HUES48 (cell line): ENCODE measurements at regions not wholly inside any gene's neighbourhood (a gene's known extent, or its start where the extent isn't known, plus 50 kb on each side); places are given as distances from the start of the nearest gene placed in this dataset.

Experiments used
- H3K27ac ChIP-seq: one replicate; pipeline ENCODE4 v1.7.0; 2013; ENCODE audit warnings: low read depth, low read length, inconsistent platforms
- H3K27me3 ChIP-seq: 2 replicates; pipeline ENCODE4 v1.6.1; 2013; ENCODE audit warnings: mild to moderate bottlenecking, low read length; ENCODE audit not compliant: control insufficient read depth, insufficient read depth
- H3K36me3 ChIP-seq: 2 replicates; pipeline ENCODE4 v1.6.1; 2013; ENCODE audit warnings: low read length; ENCODE audit not compliant: control insufficient read depth, insufficient read depth
- H3K4me1 ChIP-seq: 2 replicates; pipeline ENCODE4 v1.6.1; 2013; ENCODE audit warnings: mild to moderate bottlenecking, low read length; ENCODE audit not compliant: control insufficient read depth, insufficient read depth
- H3K4me3 ChIP-seq: 2 replicates; pipeline ENCODE4 v1.5.1; 2013; ENCODE audit warnings: mild to moderate bottlenecking, low read depth, low read length
- H3K9ac ChIP-seq: 2 replicates; pipeline ENCODE4 v1.6.1; 2013; ENCODE audit warnings: mild to moderate bottlenecking, low read depth, low read length, moderate library complexity
- H3K9me3 ChIP-seq: 2 replicates; pipeline ENCODE4 v1.6.1; 2013; ENCODE audit warnings: low read length; ENCODE audit not compliant: control insufficient read depth, insufficient read depth

DNA sequence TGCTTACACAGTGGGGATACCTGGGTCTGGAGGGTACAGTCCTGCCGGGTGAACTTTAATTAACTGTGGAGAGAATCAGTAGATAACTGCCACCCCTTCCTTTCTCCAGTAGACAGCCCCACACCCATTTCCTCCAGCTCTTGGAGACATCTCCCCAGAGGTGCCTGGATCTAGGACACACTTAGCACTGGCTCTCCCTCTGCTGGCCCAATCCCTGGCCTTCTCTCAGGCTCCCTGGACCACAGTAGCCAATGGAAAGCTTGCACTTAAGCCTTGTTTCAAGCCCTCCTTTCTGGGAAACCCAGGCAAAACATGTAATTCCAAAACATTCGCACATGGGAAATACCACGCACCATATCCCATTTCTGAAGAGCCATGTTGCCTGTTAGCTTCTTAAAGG, 169.2 kb upstream of the GAS1 start:
- H3K27me3 ChIP-seq, result no peaks in the 10 kb centered on the region
- no peaks in the 10 kb centered on the region for H3K36me3 ChIP-seq
- H3K9me3 ChIP-seq, result no peaks in the 10 kb centered on the region
- no peak overlapping the region for H3K9ac ChIP-seq
- no peak overlapping the region for H3K27ac ChIP-seq
- no peaks in the 10 kb centered on the region for H3K4me1 ChIP-seq
- no peak overlapping the region for H3K4me3 ChIP-seq

DNA sequence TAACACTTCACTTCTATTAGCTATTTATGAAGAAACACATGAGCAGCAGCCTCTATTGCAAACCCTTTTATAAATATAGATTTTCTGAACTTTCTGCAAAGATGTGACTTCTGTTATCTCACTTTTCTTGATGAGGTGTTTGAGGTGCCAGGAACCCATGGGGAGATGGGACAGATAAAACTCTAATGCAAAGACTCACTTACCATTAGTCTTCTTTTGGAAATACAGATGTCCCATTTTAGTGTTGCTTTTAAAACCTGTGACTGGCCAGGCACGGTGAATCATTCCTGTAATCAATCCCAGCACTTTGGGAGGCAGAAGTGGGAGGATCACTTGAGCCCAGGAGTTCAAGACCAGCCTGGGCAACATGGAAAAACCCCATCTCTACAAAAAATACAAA, 171.3 kb upstream of the GAS1 start:
- Histone ChIP-seq H3K9ac (no peak overlapping the region), H3K4me1 (no peaks in the 10 kb centered on the region), H3K4me3 (no peak overlapping the region), H3K27ac (no peak overlapping the region), H3K9me3 (no peaks in the 10 kb centered on the region), H3K36me3 (no peaks in the 10 kb centered on the region), H3K27me3 (no peaks in the 10 kb centered on the region)

DNA sequence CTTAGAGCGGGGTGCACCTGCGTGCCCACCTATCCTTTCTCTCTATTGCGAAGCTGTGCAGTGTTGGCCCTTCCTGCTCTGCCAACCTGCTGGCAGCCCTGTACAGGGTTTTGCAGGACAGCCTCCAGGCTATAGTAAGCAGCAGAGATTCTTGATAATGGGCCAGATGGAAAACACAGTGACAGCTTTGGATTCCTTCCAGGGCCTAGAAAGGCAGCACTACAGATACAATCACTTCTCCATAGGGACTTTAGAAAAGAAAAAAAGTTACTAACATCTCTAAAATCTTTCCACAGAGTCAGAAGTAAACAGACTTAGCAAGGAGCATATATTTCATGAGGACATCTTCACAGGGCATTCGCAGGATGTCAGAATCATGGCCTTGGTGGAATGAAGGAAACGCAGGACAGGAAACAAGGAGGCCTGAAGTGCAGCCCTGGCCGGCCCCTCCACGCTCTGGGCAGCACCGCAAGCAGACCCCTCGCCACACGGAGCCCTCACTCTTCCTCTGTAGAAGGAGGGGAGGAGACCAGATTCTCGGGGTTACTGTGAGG, 172.1 kb upstream of the GAS1 start:
- Histone ChIP-seq H3K27ac (no peak overlapping the region), H3K27me3 (no peaks in the 10 kb centered on the region), H3K36me3 (no peaks in the 10 kb centered on the region), H3K4me3 (no peak overlapping the region), H3K9me3 (no peaks in the 10 kb centered on the region), H3K9ac (no peak overlapping the region), H3K4me1 (no peaks in the 10 kb centered on the region)

DNA sequence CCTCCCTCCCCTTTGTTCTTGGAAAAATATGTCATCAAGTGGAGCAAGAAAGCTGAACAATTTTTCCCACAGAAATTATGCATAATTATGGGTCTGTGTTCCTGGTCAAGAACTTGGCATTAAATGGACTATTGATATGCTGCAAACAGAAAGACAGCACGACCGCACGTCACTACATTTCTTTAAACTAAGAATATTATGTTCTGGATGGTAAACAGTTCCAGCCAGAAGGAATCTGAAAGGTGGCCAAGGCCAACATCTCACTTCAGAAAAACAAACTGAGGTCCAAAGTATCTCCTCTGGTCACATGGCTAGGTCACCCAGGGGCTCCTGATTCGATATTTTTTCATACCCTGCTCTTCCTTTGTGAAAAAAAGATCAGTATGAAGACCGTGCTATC, 173.3 kb upstream of the GAS1 start:
- Histone ChIP-seq H3K9ac (no peak overlapping the region), H3K27ac (no peak overlapping the region), H3K27me3 (no peaks in the 10 kb centered on the region), H3K4me1 (no peaks in the 10 kb centered on the region), H3K9me3 (no peaks in the 10 kb centered on the region), H3K36me3 (no peaks in the 10 kb centered on the region), H3K4me3 (no peak overlapping the region)

DNA sequence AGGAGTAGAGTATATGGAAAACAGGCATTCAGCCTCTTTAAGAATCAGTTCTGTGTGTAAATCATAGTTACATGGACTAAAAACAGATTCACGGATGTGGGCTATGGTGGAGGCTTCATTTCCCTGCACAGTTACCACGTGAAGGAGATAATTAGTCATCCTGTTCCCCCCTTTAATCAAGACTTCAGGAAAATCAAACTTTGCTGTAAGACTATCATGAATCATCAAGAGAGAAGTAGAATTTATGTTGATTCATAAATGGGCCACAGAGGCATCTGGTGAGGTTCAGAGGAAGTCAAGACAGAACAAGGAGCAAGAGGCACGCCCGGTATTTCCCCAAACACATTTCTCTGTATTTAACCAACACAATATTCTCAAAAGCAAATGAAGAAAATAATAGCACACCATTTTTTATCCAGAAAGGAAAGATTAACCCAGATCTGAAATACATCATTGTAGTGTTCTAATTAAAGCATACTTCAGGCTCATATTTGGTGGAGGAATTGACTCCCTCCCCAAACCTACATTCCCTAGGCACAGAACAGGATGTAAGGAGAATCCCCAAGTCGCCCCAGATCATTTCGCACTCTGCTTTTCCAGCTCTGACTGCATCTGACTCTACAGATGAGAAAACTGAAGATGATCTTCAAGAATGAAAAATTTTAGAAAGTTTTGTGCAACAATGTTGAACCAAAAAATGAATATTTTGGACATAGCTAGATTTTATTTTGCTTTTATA, 175.8 kb upstream of the GAS1 start:
- no peaks in the 10 kb centered on the region for H3K9me3 ChIP-seq
- no peak overlapping the region for H3K4me3 ChIP-seq
- no peaks in the 10 kb centered on the region for H3K36me3 ChIP-seq
- no peaks in the 10 kb centered on the region for H3K27me3 ChIP-seq
- H3K27ac ChIP-seq, result no peak overlapping the region
- H3K9ac ChIP-seq, result no peak overlapping the region
- no peaks in the 10 kb centered on the region for H3K4me1 ChIP-seq

DNA sequence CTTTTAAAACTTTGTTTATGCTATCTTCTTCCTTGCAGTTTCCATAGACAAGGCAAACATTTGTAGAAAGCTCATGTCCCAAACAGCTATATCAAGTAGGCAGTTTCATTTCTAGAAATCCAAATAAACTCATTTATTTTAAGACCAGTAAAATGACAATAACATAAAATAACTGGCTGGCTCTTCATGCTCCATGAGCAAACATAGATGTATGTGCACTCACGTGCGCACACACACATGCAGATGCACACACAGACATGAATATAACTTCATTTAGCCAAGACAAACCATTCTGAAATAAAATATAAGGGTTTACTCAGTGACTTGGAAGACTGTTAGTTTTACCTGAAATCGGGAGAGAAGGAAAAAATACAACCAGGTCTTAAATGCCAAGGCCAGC, 176.5 kb upstream of the GAS1 start:
- no peaks in the 10 kb centered on the region for H3K4me1 ChIP-seq
- H3K9ac ChIP-seq, result no peak overlapping the region
- no peak overlapping the region for H3K27ac ChIP-seq
- no peaks in the 10 kb centered on the region for H3K36me3 ChIP-seq
- no peaks in the 10 kb centered on the region for H3K27me3 ChIP-seq
- no peaks in the 10 kb centered on the region for H3K9me3 ChIP-seq
- no peak overlapping the region for H3K4me3 ChIP-seq

DNA sequence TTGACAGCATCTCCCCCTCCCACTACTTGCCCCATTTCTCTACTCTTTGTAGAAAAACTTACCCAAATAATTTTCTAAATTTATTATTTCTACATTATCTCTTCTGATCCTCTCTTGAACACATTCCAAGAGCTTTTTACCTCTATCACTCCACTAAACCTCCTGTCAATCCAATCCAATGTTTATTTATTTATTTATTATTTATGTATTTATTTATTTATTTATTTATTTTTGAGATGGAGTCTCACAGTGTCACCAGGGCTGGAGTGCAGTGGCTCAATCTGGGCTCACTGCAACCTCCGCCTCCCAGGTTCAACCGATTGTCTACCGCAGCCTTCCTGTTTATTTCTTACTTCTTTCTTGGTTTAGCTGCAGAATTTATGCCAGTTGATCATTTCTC, 178.5 kb upstream of the GAS1 start:
- no peak overlapping the region for H3K9ac ChIP-seq
- no peaks in the 10 kb centered on the region for H3K27me3 ChIP-seq
- H3K4me1 ChIP-seq, result no peaks in the 10 kb centered on the region
- no peaks in the 10 kb centered on the region for H3K36me3 ChIP-seq
- H3K4me3 ChIP-seq, result no peak overlapping the region
- peaks cover 8% of the 10 kb centered on the region for H3K9me3 ChIP-seq
- H3K27ac ChIP-seq, result no peak overlapping the region

DNA sequence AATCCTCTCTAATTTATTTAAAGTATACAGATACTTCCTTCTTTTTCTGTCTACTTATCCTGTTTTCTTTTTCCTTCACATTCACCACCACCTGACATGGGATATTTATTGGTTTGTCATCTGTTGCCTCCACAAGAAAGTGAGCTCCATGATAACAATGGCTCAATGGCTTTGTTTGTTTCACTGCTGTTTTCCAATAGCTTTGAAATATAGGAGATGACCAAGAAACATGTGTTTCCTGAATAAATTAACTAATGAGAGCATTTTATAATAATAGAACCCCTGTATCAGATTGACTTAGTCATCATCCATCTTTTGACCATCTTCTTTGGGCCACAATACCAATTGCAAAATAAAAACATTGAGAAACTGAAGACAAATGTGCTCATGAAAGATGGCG, 180.2 kb upstream of the GAS1 start:
- Histone ChIP-seq H3K27ac (no peak overlapping the region), H3K27me3 (no peaks in the 10 kb centered on the region), H3K4me3 (no peak overlapping the region), H3K4me1 (no peaks in the 10 kb centered on the region), H3K9ac (no peak overlapping the region), H3K36me3 (no peaks in the 10 kb centered on the region), H3K9me3 (peaks cover 8% of the 10 kb centered on the region)

DNA sequence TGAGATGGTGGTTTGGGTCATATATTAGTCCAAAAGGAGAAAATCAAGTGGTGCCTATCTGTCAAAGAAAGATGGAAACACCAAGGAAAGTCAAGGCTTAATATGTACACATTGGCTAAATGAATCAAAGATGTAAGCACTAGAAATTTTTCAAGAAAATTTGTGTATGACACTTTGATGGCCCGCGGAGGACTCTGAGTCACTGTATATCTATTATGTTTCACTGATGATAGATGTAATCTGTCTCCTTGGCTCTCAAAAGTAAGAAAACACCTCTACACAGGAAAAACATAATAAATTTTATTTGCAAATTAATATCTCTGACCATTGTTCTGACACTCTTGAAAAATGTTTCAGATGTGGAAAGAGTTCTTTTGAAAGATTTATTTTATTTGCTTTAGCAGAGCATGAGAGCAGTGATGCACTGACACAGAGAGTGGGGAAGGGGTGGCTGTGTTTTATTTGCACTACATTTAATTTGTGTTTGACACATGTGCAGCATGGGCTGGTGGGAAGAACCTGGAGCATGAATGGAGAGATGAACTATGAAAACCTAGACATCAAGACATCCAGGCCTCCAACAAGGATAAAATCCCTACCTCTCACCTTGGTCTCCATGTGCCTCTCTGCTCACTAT, 180.8 kb upstream of the GAS1 start:
- Histone ChIP-seq H3K4me3 (no peak overlapping the region), H3K4me1 (no peaks in the 10 kb centered on the region), H3K9me3 (peaks cover 8% of the 10 kb centered on the region), H3K36me3 (no peaks in the 10 kb centered on the region), H3K27ac (no peak overlapping the region), H3K27me3 (no peaks in the 10 kb centered on the region), H3K9ac (no peak overlapping the region)

DNA sequence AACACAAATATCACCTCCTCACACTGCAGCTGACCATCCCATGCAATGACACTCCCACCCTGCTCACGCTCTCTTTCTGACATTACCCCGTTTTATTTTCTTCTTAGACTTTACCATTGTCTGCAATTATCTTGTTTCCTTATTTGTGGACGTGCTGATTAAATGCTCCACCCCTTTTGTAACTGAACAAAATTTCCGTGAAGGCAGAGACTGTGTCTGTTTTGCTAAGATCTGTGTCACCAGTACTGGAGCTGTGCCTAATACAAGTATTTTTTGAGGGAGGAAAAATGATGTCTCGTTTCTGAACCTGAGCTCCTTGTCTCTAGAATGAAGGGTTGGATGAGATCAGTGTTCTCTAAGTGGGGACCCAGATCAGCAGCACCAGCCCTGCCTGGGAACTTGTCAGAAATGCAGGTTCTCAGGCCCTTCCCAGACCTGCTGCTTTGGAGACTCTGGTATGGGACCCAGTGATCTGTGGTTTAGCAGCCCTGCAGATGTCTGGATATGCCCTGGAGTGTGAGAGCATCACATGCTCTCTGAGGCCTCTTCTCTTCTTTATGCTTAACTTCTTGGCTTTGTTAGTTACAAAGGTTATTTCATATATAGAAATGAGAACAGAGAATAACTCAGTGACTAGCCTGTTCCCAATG, 181.7 kb upstream of the GAS1 start:
- Histone ChIP-seq H3K36me3 (no peaks in the 10 kb centered on the region), H3K27me3 (no peaks in the 10 kb centered on the region), H3K27ac (no peak overlapping the region), H3K4me3 (no peak overlapping the region), H3K9ac (no peak overlapping the region), H3K4me1 (no peaks in the 10 kb centered on the region), H3K9me3 (peaks cover 8% of the 10 kb centered on the region)

DNA sequence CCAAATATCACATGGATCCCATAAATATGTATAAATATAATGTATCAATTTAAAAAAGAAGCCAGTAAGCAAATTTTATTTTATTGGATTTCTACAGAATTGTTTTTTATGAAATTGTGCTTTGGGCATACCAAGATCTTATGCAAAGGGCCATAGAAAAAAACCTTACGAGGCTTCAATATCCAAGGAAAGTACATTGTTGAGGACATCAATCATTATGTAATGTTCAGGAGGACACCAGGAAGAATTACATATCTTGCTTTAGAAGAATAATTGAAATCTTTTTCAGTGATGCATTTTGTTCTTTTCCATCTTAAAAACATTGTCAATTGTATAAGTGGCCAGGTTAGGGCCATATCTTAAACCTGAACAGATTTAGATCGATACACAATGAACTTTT, 187.8 kb upstream of the GAS1 start:
- H3K4me3 ChIP-seq, result no peak overlapping the region
- peaks cover 6% of the 10 kb centered on the region; the same call in 1 of the 2 replicates for H3K9me3 ChIP-seq
- H3K36me3 ChIP-seq, result no peaks in the 10 kb centered on the region
- H3K27ac ChIP-seq, result no peak overlapping the region
- no peaks in the 10 kb centered on the region for H3K27me3 ChIP-seq
- H3K9ac ChIP-seq, result no peak overlapping the region
- H3K4me1 ChIP-seq, result no peaks in the 10 kb centered on the region
